ENCODE measurements at regions not wholly inside any gene's neighbourhood (a gene's known extent, or its start where the extent isn't known, plus 50 kb on each side); places are given as distances from the start of the nearest gene placed in this dataset.

- no peaks in the 10 kb centered on the region for H3K79me2 ChIP-seq (ENCODE audit: insufficient read depth, low read length)
- FAIRE-seq, result no peak
- H3K27me3 ChIP-seq (ENCODE audit: control insufficient read depth in 1 of 2, insufficient read depth in 2 of 2, low read length in 2 of 2), result no peaks in the 10 kb centered on the region; a peak in 1 of 5 replicates
- no peaks in the 10 kb centered on the region for H4K20me1 ChIP-seq (ENCODE audit: insufficient read depth, low read length)
- no peak overlapping the region for H3K9ac ChIP-seq (ENCODE audit: insufficient read depth, low read depth, low read length)
- H3K4me1 ChIP-seq (ENCODE audit: insufficient read depth, low read length), result no peaks in the 10 kb centered on the region
- intact Hi-C loops (cut with micrococcal nuclease; ENCODE audit: unreplicated experiment) (no loop called here), in situ Hi-C loops (cut with HindIII; ENCODE audit: extremely low pct_ligation_motif_present, low pct_unique_long_range_greater_than_20kb) (no loop called here)
- no peak overlapping the region for H2AFZ ChIP-seq (ENCODE audit: low read length)
- H3K27ac ChIP-seq (ENCODE audit: extremely low read length, insufficient read depth, low read length), result no peak overlapping the region
- no TSS peak for BruUV-seq (replicated peaks)
- H3K9me3 ChIP-seq (ENCODE audit: low read length), result peaks cover 12% of the 10 kb centered on the region; the same call in 1 of the 2 replicates
- no peaks in the 10 kb centered on the region for H3K36me3 ChIP-seq (replicated peaks in 1 of 2; ENCODE audit: control insufficient read depth in 1 of 2, insufficient read depth in 2 of 2, low read length in 2 of 2)
- no peak for ATAC-seq
- POLR2A ChIA-PET, result no interaction called here
- H3K4me2 ChIP-seq (ENCODE audit: low read depth, low read length), result no peak overlapping the region
- H3K4me3 ChIP-seq (replicated peaks in 1 of 3; ENCODE audit: insufficient read depth in 1 of 3, low read depth in 2 of 3, low read length in 3 of 3), result no peak overlapping the region
- no peak for DNase-seq (ENCODE audit: low spot score)
- CTCF ChIA-PET (ENCODE audit: low intra/inter-chr PET ratio, low total read pairs), result no interaction called here
- WGBS (ENCODE audit: low lambda C conversion rate), result 94% methylated on average over 2 of the region's 2 CpGs
- TF ChIP-seq HIC2 (CRISPR knock-in tag; IDR thresholded peaks at IDR 0.05; ENCODE audit: low read depth) (no peak), CREB3 (CRISPR knock-in tag; IDR thresholded peaks at IDR 0.05) (no peak), ESRRA (CRISPR knock-in tag; IDR thresholded peaks at IDR 0.05; ENCODE audit: low read depth) (no peak), REST (IDR thresholded peaks at IDR 0.05; ENCODE audit: borderline replicate concordance in 1 of 2, low read depth in 1 of 2, low read length in 2 of 2) (no peak), FOXO4 (CRISPR knock-in tag; conservative IDR thresholded peaks at IDR 0.05) (no peak), ZNF83 (CRISPR knock-in tag; IDR thresholded peaks at IDR 0.05; ENCODE audit: borderline replicate concordance) (no peak), ZNF607 (CRISPR knock-in tag; IDR thresholded peaks at IDR 0.05; ENCODE audit: borderline replicate concordance) (no peak), ZNF142 (CRISPR knock-in tag; IDR thresholded peaks at IDR 0.05) (no peak)
These were observed 325.2 kb upstream of the POU5F2 start for GRCh38 chr5:94066437-94067207.

Data from HepG2 (cell line).